Thyroid gland (tissue), 4 donors: ENCODE measurements at regions not wholly inside any gene's neighbourhood (a gene's known extent, or its start where the extent isn't known, plus 50 kb on each side); places are given as distances from the start of the nearest gene placed in this dataset.
A peak's percentile ranks its signal among the peaks of the same experiment; 100 is the strongest.

Experiments
- DNase-seq, 2 donors: peaks; one replicate each; pipeline ENCODE4 v3.0.0-alpha.2; 2019
- H3K27ac ChIP-seq, 3 donors: fragments of 200-600 bp; sonication (generic); 1 replicate in 2 of 3; 2 replicates in 1 of 3; pipeline ENCODE4 v1.5.1; 2016 to 2019; ENCODE audit warnings: mild to moderate bottlenecking in 1 of 3, moderate library complexity in 1 of 3
- H3K27me3 ChIP-seq: fragments of 200-600 bp; sonication (generic); one replicate; pipeline ENCODE4 v1.5.1; 2019
- H3K36me3 ChIP-seq, 2 donors: fragments of 200-600 bp; sonication (generic); one replicate each; pipeline ENCODE4 v1.5.1; 2016 to 2019
- H3K4me1 ChIP-seq, 2 donors: fragments of 200-600 bp; sonication (generic); one replicate each; pipeline ENCODE4 v1.5.1; 2017 to 2019
- H3K4me3 ChIP-seq, 3 donors: fragments of 200-600 bp; sonication (generic); replicated peaks in 1 of 3; 1 replicate in 2 of 3; 2 replicates in 1 of 3; pipeline ENCODE4 v1.5.1; 2016; ENCODE audit warnings: mild to moderate bottlenecking in 1 of 3
- H3K9me3 ChIP-seq: fragments of 200-600 bp; sonication (generic); one replicate; pipeline ENCODE4 v1.5.1; 2017
- POLR2A ChIP-seq, 2 donors: fragments of 450-650 bp; IDR thresholded peaks; one replicate each; pipeline ENCODE4 v1.6.1; 2017; ENCODE audit warnings: antibody characterized with exemption in 2 of 2, mild to moderate bottlenecking in 2 of 2, moderate library complexity in 1 of 2
- WGBS, 2 donors: methylation state at CpG; one replicate each; pipeline ENCODE4 v1.1.5; 2017; 5-methylcytosine and 5-hydroxymethylcytosine counted together
- intact Hi-C: fragments of 100-400 bp; cut with DNase I; formaldehyde crosslinking; loops from one replicate; pipeline ENCODE4 v1.15.1; 2023
- TF ChIP-seq, protein P1 (sequence below), 6 experiments: fragments of 200-600 bp in 3 of 6; fragments of 450-650 bp in 3 of 6; sonication (generic) in 3 of 6; IDR thresholded peaks; one replicate each; pipeline ENCODE4 v1.5.1; 2016 to 2019; ENCODE audit warnings: antibody characterized with exemption in 6 of 6, mild to moderate bottlenecking in 2 of 6, inconsistent platforms in 1 of 6, moderate library complexity in 1 of 6

DNA sequence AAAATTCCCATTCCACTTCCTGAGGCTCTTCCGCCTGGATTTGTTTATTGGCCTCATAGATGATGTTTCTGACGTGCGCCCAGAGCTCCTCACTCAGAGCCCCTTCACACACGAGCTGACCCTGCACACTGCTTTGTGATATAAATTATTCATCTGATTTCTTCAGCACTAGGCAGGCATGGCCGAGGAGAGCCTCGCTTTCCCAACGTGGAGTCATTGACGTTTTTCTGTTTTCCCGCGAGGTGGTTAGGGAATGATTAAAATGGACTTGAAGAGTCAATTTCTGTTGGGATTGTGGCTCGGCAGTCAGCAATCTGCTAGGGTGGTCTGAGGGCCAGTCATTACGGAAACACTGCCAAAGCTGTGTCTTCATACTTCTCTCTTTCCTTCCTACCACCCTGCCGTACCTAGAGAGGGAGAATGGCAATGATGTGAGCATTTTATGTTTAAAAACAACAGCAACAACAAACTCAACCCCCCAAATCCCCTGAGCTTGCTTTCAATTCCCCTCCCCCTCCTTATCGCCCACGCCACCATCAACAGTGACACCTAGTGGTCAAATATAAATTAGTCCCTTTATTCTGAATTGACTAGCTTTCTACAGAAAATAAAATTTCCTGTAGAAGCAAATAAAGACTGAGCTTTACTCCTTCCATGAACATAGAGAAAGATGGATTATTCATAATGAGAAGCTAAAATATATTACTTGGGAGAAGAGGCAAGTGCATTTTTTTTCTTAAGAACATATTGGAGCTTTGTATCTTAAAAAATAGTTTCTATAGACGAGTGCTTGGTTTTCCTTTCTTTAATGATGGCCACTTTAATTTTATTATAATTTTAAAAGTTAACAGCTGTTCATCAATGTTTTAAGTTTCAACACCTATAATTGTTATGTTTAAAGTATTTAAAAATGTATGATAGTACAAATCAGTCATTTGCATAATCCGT, 285.1 kb downstream of the MTX2 start:
- intact Hi-C loops: loop anchor here (5.0 kb wide), 2 partner anchors 412 to 427 kb away; partner anchors contain the start of gene HOXD8

DNA sequence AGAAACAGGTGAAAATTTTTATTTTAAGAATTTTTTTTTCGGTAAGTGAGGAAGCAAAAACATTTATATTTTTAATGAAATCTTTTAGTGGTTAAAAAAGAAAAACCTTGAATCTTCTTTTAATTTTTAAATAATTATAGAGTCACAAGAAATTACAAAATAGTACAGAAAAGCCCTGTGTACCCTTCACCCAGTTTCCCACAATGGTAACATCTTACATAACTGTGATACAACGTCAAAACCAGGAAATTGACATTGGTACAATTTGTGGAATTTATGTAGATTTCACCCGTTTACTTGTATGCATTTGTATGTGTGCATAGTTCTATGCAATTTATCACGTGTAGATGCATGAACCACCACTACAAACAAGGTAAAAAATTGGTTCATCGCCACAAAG, 285.9 kb downstream of the MTX2 start:
- intact Hi-C loops: loop anchor here (5.0 kb wide), 1 partner anchor 428 kb away; the partner anchor contains the start of gene HOXD8
- peaks cover 0 to 5% of the 10 kb centered on the region in 2 donors for H3K4me1 ChIP-seq
- no peak for DNase-seq
- no peaks in the 10 kb centered on the region for H3K36me3 ChIP-seq
- H3K27me3 ChIP-seq: no peaks in the 10 kb centered on the region
- H3K4me3 ChIP-seq: no peak overlapping the region
- no peak for TF ChIP-seq POLR2A (IDR thresholded peaks at IDR 0.05)
- TF ChIP-seq, protein P1, sequence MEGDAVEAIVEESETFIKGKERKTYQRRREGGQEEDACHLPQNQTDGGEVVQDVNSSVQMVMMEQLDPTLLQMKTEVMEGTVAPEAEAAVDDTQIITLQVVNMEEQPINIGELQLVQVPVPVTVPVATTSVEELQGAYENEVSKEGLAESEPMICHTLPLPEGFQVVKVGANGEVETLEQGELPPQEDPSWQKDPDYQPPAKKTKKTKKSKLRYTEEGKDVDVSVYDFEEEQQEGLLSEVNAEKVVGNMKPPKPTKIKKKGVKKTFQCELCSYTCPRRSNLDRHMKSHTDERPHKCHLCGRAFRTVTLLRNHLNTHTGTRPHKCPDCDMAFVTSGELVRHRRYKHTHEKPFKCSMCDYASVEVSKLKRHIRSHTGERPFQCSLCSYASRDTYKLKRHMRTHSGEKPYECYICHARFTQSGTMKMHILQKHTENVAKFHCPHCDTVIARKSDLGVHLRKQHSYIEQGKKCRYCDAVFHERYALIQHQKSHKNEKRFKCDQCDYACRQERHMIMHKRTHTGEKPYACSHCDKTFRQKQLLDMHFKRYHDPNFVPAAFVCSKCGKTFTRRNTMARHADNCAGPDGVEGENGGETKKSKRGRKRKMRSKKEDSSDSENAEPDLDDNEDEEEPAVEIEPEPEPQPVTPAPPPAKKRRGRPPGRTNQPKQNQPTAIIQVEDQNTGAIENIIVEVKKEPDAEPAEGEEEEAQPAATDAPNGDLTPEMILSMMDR (IDR thresholded peaks at IDR 0.05): no peak
- no peak overlapping the region for H3K27ac ChIP-seq
- WGBS, 2 donors: 76 to 77% methylated on average over 5 of the region's 5 CpGs
- no peaks in the 10 kb centered on the region for H3K9me3 ChIP-seq

More for the DNA sequence above, 285.1 kb downstream of the MTX2 start:
- whole genome bisulfite sequencing, 2 donors: 11 to 13% methylated on average over 17 of the region's 17 CpGs
- Histone ChIP-seq H3K9me3 (no peaks in the 10 kb centered on the region), H3K4me3 (peak overlapping the region in 2 of 3 donors; percentile 2 to 23), H3K36me3 (no peaks in the 10 kb centered on the region), H3K27ac (peak overlapping the region in 2 of 3 donors; percentile 26 to 57), H3K4me1 (peaks cover 0 to 5% of the 10 kb centered on the region in 2 donors), H3K27me3 (no peaks in the 10 kb centered on the region)
- TF ChIP-seq POLR2A (IDR thresholded peaks at IDR 0.05): no peak
- TF ChIP-seq, protein P1 (IDR thresholded peaks at IDR 0.05): peak; percentile 56 to 90 (median 75)
- peak; percentile 8 to 22 for DNase-seq

DNA sequence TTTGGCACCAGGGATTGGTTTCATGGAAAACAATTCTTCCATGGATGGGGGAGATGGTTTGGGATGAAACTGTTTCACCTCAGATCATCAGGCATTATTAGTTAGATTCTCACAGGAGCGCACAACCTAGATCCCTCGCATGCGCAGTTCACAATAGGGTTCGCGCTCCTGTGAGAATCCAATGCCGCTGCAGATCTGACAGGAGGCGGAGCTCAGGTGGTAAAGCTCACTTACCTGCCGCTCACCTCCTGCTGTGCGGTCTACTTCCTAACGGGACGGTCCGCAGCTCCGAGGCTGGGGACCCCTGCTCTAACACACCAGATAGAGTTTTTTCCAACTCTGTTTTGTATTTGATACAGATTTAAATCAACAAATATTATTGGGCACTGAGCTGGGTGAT, 286.5 kb downstream of the MTX2 start:
- Histone ChIP-seq H3K4me1 (peaks cover 0 to 5% of the 10 kb centered on the region in 2 donors), H3K9me3 (no peaks in the 10 kb centered on the region), H3K27ac (no peak overlapping the region), H3K36me3 (no peaks in the 10 kb centered on the region), H3K27me3 (no peaks in the 10 kb centered on the region), H3K4me3 (no peak overlapping the region)
- DNase-seq: no peak
- WGBS, 2 donors: 68 to 76% methylated on average over 13 of the region's 13 CpGs
- TF ChIP-seq, protein P1 (IDR thresholded peaks at IDR 0.05): no peak
- no peak for TF ChIP-seq POLR2A (IDR thresholded peaks at IDR 0.05)
- intact Hi-C loops: loop anchor here (5.0 kb wide), 1 partner anchor 428 kb away; the partner anchor contains the start of gene HOXD8

DNA sequence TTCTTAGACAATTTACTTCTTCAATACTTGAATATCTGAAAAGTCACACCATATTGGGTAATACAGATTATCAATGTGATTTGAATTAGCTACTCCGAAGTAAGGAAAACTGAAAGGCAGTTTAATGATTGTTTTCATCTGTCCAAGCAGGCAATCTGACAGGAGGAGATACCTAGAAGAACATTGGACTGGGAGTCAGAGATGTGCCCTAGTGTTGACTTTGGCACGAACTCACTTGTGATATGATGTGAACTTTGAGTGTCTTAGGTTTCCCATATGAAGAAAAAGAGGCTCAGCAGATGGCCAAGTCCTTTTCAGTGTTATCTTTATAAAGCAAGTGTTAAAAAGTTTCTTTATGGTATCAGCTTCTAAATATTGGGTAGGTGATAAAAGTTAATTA, 287.1 kb downstream of the MTX2 start:
- H3K4me3 ChIP-seq: no peak overlapping the region
- no peaks in the 10 kb centered on the region for H3K9me3 ChIP-seq
- peaks cover 0 to 5% of the 10 kb centered on the region in 2 donors for H3K4me1 ChIP-seq
- 73 to 87% methylated on average over 2 of the region's 2 CpGs for WGBS, 2 donors
- H3K27ac ChIP-seq: no peak overlapping the region
- TF ChIP-seq, protein P1 (IDR thresholded peaks at IDR 0.05): no peak
- no peak for TF ChIP-seq POLR2A (IDR thresholded peaks at IDR 0.05)
- DNase-seq: no peak
- intact Hi-C loops: loop anchor here (5.0 kb wide), 1 partner anchor 429 kb away; the partner anchor contains the start of gene HOXD8
- no peaks in the 10 kb centered on the region for H3K36me3 ChIP-seq
- no peaks in the 10 kb centered on the region for H3K27me3 ChIP-seq

DNA sequence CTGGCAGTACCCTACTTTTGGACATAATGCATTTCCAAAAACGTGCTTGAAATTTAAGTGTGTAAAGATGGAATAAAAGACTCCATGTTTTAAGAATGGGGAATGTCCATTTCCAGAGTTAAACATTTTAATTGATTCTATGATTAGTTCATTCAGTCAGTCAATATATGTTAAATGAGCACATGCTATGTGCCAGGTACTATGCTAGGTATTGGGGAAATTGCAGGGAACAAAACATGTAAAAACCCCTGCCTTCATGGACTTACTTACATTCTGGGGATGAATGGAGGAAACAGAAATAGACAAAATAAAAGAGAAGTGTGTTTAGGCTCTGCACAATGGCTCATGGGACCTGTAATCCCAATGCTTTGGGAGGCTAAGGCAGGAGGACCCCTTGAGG, 288.6 kb downstream of the MTX2 start:
- H3K4me3 ChIP-seq: no peak overlapping the region
- intact Hi-C loops: loop anchor here (5.0 kb wide), 1 partner anchor 431 kb away; the partner anchor contains the start of gene HOXD8
- 75 to 91% methylated on average over 1 of the region's 1 CpG for WGBS, 2 donors
- no peak overlapping the region for H3K27ac ChIP-seq
- H3K36me3 ChIP-seq: no peaks in the 10 kb centered on the region
- no peak for TF ChIP-seq POLR2A (IDR thresholded peaks at IDR 0.05)
- TF ChIP-seq, protein P1 (IDR thresholded peaks at IDR 0.05): no peak
- no peaks in the 10 kb centered on the region for H3K27me3 ChIP-seq
- H3K9me3 ChIP-seq: no peaks in the 10 kb centered on the region
- H3K4me1 ChIP-seq: no peaks in the 10 kb centered on the region
- DNase-seq: no peak
